ENCODE measurements at regions not wholly inside any gene's neighbourhood (a gene's known extent, or its start where the extent isn't known, plus 50 kb on each side); places are given as distances from the start of the nearest gene placed in this dataset.

DNA sequence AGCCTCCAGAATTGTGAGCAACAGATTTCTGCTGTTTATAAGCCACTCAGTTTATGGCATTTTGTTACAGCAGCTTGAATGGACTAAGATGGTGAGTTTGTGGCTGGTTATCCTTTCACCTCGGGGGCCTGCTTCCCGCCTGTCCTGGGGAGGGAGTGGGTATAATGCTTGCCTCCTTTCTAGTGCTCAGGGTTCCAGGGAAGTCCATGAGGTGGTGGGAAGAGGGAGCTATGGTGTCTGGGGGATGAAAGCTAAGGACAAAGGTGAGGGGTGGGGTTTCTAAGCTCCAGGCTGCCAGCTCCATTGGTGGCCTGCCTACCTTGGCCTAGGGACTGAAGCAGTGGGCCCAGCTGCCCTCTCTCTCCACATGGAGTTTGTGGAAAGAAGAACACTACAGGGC is 50.2 kb upstream of the SDK2 start:
- H3K27ac ChIP-seq: no peak overlapping the region
- TF ChIP-seq, protein P1, sequence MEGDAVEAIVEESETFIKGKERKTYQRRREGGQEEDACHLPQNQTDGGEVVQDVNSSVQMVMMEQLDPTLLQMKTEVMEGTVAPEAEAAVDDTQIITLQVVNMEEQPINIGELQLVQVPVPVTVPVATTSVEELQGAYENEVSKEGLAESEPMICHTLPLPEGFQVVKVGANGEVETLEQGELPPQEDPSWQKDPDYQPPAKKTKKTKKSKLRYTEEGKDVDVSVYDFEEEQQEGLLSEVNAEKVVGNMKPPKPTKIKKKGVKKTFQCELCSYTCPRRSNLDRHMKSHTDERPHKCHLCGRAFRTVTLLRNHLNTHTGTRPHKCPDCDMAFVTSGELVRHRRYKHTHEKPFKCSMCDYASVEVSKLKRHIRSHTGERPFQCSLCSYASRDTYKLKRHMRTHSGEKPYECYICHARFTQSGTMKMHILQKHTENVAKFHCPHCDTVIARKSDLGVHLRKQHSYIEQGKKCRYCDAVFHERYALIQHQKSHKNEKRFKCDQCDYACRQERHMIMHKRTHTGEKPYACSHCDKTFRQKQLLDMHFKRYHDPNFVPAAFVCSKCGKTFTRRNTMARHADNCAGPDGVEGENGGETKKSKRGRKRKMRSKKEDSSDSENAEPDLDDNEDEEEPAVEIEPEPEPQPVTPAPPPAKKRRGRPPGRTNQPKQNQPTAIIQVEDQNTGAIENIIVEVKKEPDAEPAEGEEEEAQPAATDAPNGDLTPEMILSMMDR (conservative IDR thresholded peaks at IDR 0.05): no peak

DNA sequence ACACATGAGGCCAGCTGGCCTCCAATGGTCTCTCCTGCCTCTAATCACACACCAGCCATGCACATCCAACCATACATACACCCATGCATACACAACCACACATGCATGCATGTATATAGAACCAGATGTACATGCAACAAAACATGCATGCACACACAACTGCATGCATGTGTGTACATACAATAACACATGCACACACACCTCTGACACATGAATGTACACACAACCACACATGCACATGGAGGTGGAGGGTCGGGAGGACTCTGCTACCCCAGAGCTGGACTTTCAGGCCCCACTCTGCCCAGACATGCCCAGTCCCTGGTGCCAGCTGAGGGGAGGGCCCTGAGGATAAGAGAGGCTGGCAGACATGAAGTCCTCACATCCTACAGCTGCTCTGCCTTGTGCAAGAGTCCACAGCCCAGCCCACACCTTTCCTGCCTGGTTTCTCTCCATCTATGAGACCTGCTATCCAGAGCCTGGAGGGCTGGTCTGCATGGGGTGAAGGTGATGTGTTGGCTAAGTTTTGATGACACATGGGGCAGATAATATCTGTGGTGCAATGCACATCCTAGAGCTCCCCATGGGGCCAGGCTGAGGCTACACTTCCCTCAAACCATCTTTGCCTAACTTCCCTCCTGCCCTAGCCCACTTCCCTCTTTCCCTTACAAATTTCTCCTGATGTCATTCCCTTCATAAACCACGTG is 50.9 kb upstream of the SDK2 start:
- TF ChIP-seq, protein P1 (conservative IDR thresholded peaks at IDR 0.05): no peak

DNA sequence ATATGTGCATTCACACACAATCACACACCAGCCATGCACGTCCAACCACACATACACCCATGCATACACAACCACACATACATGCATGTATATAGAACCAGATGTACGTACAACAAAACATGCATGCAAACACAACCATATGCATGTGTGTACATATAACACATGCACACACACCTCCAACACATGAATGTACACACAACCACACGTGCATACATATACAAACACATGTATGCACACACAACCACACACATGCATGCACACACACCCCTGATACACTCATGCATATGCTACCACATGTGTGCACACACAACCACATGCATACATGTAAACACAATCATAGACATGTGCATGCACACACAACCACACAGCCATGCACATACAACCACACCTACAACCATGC is 52.0 kb upstream of the SDK2 start:
- H3K27ac ChIP-seq: no peak overlapping the region
- TF ChIP-seq, protein P1 (conservative IDR thresholded peaks at IDR 0.05): no peak

More for the DNA sequence above, 50.9 kb upstream of the SDK2 start:
- no peak overlapping the region for H3K27ac ChIP-seq

DNA sequence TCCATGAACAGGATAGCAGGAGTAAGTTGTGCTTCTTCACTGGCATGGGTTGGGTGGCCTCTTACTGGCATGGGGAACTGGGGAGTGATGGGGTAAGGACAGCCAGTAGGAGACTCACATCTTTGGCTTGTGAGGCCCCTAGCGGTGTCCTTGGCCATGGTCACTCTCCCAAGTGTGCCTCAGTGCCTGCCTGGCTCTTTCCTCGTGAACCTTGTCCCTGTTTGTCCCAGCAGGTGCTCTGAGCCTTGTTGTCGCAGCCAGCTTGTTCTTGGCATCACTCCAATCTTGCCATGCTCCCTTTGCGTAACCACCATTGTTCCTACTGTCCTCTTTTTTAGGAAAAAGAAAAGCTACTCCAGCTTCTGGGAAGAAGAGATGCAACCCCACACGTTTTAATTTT is 53.6 kb upstream of the SDK2 start:
- TF ChIP-seq, protein P1 (conservative IDR thresholded peaks at IDR 0.05): no peak; the same call in 1 of the 2 replicates
- H3K27ac ChIP-seq: no peak overlapping the region

DNA sequence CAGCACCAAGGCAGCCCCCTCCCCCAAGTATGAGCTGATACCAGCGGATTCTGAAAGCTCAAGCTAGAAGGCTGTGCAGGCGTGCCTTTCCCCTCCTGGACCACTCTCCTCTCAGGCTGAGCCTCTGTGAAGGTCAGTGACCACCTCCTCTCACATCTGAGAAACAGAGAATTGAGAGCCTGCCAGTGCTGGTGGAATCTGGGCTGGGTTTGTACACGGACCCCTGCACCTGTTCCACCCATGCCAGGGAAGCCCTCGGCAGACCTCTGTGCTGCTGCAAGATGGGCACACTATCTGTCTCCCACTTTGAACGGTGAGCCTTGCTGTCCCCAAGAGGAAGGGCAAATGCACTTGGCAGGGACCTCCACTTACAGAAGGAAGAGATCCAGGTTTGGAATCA is 54.7 kb upstream of the SDK2 start:
- TF ChIP-seq, protein P1 (conservative IDR thresholded peaks at IDR 0.05): no peak
- H3K27ac ChIP-seq: no peak overlapping the region

DNA sequence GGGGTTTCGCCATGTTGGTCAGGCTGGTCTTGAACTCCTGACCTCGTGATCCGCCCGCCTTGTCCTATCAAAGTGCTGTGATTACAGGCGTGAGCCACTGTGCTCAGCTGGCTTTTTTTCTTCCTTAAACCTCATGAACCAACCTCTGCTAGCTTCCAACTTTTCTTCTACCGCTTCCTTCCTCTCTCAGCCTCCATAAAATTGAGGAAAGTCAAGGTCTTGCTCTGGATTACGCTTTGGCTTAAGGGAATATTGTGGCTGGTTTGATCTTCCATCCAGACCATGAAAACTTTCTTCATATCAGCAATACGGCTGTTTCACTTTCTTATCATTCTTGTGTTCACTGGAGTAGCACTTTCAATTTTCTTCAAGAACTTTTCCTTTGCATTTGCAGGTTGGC is 57.5 kb upstream of the SDK2 start:
- H3K27ac ChIP-seq: no peak overlapping the region
- TF ChIP-seq, protein P1 (conservative IDR thresholded peaks at IDR 0.05): no peak

DNA sequence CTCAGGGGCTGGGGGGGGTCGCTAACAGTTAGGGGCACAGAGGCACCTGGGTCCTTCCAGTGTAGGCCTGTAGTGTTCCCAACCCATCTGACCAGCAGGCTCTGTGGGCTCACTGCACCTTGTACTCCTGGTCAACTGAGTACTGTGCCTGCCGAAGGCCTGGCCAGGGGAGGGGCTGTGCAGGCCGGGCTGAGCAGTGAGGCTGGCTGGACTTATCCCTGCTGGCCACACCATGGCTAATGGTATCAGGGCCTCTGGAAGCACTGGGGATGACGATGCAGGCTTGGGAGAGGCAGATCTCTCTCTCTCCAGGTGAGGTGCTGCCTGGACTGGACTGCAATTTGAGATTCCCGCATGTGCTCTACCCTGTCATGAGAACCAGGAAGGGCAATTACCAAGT is 58.9 kb upstream of the SDK2 start:
- no peak overlapping the region for H3K27ac ChIP-seq
- TF ChIP-seq, protein P1 (conservative IDR thresholded peaks at IDR 0.05): no peak
